PC-3 (cell line): ENCODE measurements at regions not wholly inside any gene's neighbourhood (a gene's known extent, or its start where the extent isn't known, plus 50 kb on each side); places are given as distances from the start of the nearest gene placed in this dataset.

Experiments used
- EZH2 ChIP-seq: fragments of 300-600 bp; sonication (generic); IDR thresholded peaks from one replicate; pipeline ENCODE4 v1.6.1; 2017; ENCODE audit warnings: antibody characterized with exemption, mild to moderate bottlenecking, low read length; ENCODE audit not compliant: unreplicated experiment
- EZH2phosphoT487 ChIP-seq: fragments of 300-600 bp; sonication (generic); IDR thresholded peaks from 2 replicates; pipeline ENCODE4 v1.6.1; 2018; ENCODE audit warnings: mild to moderate bottlenecking, antibody characterized with exemption, low read length, borderline replicate concordance
- TF ChIP-seq, protein P1 (sequence below): fragments of 300-600 bp; sonication (generic); conservative IDR thresholded peaks from 2 replicates; pipeline ENCODE4 v1.5.1; 2017; ENCODE audit warnings: antibody characterized with exemption, low read depth, mild to moderate bottlenecking, low read length

GRCh38 chr4:159552979-159553768 lies 450.3 kb downstream of the RAPGEF2 start:
- TF ChIP-seq, protein P1, sequence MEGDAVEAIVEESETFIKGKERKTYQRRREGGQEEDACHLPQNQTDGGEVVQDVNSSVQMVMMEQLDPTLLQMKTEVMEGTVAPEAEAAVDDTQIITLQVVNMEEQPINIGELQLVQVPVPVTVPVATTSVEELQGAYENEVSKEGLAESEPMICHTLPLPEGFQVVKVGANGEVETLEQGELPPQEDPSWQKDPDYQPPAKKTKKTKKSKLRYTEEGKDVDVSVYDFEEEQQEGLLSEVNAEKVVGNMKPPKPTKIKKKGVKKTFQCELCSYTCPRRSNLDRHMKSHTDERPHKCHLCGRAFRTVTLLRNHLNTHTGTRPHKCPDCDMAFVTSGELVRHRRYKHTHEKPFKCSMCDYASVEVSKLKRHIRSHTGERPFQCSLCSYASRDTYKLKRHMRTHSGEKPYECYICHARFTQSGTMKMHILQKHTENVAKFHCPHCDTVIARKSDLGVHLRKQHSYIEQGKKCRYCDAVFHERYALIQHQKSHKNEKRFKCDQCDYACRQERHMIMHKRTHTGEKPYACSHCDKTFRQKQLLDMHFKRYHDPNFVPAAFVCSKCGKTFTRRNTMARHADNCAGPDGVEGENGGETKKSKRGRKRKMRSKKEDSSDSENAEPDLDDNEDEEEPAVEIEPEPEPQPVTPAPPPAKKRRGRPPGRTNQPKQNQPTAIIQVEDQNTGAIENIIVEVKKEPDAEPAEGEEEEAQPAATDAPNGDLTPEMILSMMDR: no peak
- TF ChIP-seq EZH2 (no peak), EZH2phosphoT487 (no peak)
